NB4 (cell line): ENCODE measurements at regions not wholly inside any gene's neighbourhood (a gene's known extent, or its start where the extent isn't known, plus 50 kb on each side); places are given as distances from the start of the nearest gene placed in this dataset.

ENCODE experiments used
- DNase-seq: peaks from one replicate; pipeline ENCODE4 v3.0.0; 2010; ENCODE audit warnings: low read depth
- H3K4me3 ChIP-seq: one replicate; pipeline ENCODE4 v1.5.1; 2011; ENCODE audit warnings: mild to moderate bottlenecking, low read depth, low read length, moderate library complexity
- MYC ChIP-seq: IDR thresholded peaks from 2 replicates; pipeline ENCODE4 v1.6.1; 2011; ENCODE audit warnings: low read depth, low read length
- POLR2A ChIP-seq: IDR thresholded peaks from 2 replicates; pipeline ENCODE4 v1.6.1; 2011; ENCODE audit warnings: mild to moderate bottlenecking; ENCODE audit not compliant: insufficient read length; ENCODE audit errors: extremely low read depth
- TF ChIP-seq, protein P1 (sequence below): IDR thresholded peaks from 2 replicates; pipeline ENCODE4 v1.6.1; 2011; ENCODE audit warnings: low read depth, low read length
- TF ChIP-seq, protein P2 (sequence below): IDR thresholded peaks from one replicate; pipeline ENCODE4 v1.5.1; 2012; ENCODE audit warnings: low read depth, low read length

DNA sequence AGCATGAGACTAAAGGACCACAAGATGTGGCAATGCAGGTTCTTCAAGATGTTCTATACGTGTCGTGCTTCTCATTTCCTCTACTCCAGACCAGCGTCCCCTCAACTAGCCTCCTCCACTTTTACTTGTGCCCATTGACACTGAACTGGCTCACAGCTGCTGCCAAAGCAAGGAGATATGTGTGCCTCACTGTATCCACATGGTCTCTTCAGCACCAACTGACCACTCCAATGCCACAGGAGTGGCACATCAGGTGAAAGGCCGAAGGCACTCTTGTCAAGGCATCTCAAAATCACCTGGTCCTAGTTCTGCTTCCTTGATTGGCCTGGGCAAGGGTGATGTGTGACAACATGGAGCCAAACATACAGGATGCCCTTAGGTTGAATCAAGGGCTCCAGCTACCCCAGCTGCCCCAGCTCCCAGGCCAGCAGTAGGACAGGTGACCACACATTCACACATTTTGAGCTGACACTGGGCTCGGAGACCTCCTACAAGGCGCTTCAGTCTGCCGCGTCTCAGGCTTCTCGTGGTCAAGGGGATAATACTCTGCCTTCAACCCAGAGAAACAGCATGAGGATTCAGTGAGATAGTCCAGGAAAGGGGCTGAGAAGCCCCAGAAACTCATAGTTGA is 205.2 kb upstream of the CDH4 start:
- no peak for DNase-seq
- TF ChIP-seq, protein P1, sequence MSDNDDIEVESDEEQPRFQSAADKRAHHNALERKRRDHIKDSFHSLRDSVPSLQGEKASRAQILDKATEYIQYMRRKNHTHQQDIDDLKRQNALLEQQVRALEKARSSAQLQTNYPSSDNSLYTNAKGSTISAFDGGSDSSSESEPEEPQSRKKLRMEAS = no peak
- TF ChIP-seq, protein P2, sequence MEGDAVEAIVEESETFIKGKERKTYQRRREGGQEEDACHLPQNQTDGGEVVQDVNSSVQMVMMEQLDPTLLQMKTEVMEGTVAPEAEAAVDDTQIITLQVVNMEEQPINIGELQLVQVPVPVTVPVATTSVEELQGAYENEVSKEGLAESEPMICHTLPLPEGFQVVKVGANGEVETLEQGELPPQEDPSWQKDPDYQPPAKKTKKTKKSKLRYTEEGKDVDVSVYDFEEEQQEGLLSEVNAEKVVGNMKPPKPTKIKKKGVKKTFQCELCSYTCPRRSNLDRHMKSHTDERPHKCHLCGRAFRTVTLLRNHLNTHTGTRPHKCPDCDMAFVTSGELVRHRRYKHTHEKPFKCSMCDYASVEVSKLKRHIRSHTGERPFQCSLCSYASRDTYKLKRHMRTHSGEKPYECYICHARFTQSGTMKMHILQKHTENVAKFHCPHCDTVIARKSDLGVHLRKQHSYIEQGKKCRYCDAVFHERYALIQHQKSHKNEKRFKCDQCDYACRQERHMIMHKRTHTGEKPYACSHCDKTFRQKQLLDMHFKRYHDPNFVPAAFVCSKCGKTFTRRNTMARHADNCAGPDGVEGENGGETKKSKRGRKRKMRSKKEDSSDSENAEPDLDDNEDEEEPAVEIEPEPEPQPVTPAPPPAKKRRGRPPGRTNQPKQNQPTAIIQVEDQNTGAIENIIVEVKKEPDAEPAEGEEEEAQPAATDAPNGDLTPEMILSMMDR = no peak
- TF ChIP-seq POLR2A = no peak
- TF ChIP-seq MYC = no peak
- H3K4me3 ChIP-seq = no peak overlapping the region

DNA sequence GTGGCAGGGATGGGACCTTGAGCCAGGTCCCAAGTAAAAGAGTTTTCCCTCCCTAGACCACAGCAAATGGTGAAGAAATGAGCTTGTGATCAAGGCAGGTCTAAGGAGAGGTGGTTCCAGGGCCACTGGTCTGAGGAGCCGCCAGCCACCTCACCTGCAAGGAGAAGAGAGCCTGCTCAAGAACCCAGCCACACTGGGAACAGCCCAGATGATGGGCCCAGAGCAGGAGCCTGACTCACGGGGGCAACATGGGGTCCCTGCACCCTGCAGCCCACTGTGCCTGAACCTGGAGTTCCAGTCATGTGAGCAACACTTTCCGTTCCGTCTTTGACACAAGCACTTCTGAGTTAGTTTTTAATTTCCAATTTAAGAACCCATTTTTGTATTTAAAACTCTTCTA is 204.5 kb upstream of the CDH4 start:
- DNase-seq = no peak
- H3K4me3 ChIP-seq = no peak overlapping the region
- TF ChIP-seq, protein P2 = no peak
- TF ChIP-seq POLR2A (no peak), MYC (no peak)
- TF ChIP-seq, protein P1 = no peak

DNA sequence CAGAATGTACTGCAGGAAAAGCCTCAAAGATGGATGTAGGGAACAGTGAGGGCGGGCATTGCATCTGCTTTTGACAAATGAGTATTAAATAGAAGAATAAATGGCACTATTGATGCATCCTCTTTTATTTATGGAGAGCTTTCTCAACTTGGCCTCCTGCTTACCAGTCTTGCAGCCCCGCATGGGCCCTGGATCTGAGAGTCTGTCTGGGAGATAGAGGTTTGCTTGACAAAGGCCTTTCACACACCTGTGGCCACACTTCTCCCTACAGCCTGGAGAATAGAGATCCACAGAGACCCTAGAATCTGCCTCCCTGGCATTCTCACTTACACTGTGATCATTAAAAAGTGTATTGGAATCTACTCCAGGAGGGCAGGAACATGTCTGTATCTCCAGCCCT is 203.8 kb upstream of the CDH4 start:
- no peak for DNase-seq
- TF ChIP-seq, protein P2 = no peak
- TF ChIP-seq POLR2A = no peak
- TF ChIP-seq, protein P1 = no peak
- no peak for TF ChIP-seq MYC
- H3K4me3 ChIP-seq = no peak overlapping the region

DNA sequence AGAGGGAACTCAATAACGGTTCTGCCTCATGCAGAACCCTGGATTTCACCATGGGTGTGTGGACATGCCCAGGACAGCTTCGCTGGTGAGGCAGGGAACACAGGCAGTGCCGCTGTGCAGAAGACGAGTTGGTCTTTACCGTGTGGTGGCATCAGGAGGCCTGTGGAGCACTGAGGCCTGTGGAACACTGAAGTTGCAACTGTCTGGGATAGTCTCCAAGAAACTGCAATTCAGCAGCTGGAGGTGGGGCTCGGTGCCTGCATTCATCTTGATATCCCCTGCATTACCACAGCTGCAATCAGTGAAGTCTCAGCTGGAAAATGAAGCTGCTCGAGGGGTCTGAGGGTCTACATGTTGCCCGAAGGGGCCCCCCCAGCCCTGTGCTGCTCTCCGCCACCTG is 202.4 kb upstream of the CDH4 start:
- no peak for TF ChIP-seq POLR2A
- H3K4me3 ChIP-seq = no peak overlapping the region
- no peak for DNase-seq

DNA sequence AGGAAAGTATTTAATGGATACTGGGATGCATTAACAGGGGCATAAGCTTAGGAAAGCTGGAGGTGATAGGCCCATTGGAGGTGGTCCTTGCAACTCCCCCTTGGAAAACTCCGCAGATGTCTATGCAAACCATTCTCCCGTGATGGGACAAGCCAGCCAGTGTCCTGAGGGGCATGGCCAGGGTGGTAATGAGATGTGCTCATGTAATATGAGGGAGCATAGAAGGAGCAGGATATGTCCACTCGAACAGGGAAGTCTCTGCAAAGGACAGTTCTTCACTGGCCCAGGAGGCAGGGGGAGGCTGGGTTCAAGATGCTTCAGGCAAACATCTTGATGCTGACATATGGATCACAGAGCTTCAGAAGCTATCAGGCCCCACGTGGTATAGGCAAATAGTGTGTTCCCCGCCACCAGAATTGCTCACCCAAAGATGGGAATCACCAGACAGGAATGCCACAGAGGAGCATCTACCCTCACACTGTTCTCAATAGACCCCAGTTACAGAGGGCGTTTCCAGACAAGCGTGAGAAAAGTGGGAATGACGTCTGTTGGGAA is 201.6 kb upstream of the CDH4 start:
- H3K4me3 ChIP-seq = no peak overlapping the region
- DNase-seq = no peak
- TF ChIP-seq, protein P2 = no peak
- TF ChIP-seq POLR2A (no peak), MYC (no peak)
- TF ChIP-seq, protein P1 = no peak

DNA sequence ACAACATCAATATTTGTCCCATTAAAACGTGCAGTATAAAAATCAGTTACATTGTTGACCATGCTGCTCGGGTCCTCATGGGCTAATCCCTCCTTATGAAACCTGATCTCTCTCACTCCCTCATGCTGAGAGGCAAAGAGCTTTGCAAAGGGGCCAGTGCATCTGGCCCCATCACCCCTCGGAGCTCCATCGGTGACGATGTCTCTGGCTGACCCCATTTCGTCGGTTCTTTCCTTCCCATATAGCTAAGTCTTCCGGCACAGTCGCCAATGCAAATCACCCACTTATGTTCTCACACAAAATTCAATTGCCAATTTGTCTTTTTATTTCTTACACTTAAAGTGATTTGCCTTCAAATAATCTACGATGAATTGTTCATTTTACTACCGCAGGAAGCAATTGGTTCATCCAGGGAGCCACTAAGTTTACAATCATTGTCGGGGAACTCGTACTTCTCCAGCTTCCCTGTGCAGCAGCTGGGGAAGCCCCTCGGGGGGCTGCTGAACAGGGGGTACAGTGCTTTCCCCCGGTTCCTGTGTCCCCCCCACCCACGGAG is 199.8 kb upstream of the CDH4 start:
- H3K4me3 ChIP-seq = no peak overlapping the region
- TF ChIP-seq, protein P2 = no peak
- no peak for TF ChIP-seq MYC
- TF ChIP-seq, protein P1 = no peak
- no peak for TF ChIP-seq POLR2A
- DNase-seq = no peak
